ENCODE measurements at regions not wholly inside any gene's neighbourhood (a gene's known extent, or its start where the extent isn't known, plus 50 kb on each side); places are given as distances from the start of the nearest gene placed in this dataset.

DNA sequence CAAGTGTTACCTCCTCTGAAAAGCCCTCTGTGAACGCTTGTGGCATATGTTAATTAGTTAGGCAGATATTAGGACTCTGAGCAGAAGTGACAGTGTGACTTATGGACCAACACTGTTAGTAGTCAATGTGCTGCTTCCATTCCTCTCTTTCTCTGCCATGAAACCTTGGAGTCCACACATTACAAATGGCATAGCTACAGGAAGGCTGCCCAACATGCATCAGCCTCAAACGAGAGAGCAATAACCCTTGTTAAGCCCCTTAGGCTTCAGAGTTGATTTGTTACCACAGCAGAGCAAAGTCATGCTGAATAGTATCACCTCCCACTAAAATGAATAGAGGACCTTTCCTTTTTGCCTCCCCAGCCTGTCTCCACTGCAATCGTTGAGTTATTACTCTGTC lies 397.7 kb upstream of the SMARCA2 start:
- TF ChIP-seq TEAD4 (IDR thresholded peaks at IDR 0.05) (no peak), FOXM1 (IDR thresholded peaks at IDR 0.05; ENCODE audit: borderline replicate concordance, low read depth) (no peak), TAF1 (IDR thresholded peaks at IDR 0.05; ENCODE audit: low read depth) (no peak), CREB1 (IDR thresholded peaks at IDR 0.05; ENCODE audit: low read depth) (no peak), RAD21 (IDR thresholded peaks at IDR 0.05; ENCODE audit: low read depth) (no peak), CEBPB (IDR thresholded peaks at IDR 0.05) (no peak), YY1 (IDR thresholded peaks at IDR 0.05; ENCODE audit: low read depth) (no peak), EP300 (IDR thresholded peaks at IDR 0.05; ENCODE audit: borderline replicate concordance) (no peak), TCF12 (IDR thresholded peaks at IDR 0.05; ENCODE audit: low read depth) (no peak)
- TF ChIP-seq, protein P1, sequence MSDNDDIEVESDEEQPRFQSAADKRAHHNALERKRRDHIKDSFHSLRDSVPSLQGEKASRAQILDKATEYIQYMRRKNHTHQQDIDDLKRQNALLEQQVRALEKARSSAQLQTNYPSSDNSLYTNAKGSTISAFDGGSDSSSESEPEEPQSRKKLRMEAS (IDR thresholded peaks at IDR 0.05): no peak
- TF ChIP-seq, protein P2, sequence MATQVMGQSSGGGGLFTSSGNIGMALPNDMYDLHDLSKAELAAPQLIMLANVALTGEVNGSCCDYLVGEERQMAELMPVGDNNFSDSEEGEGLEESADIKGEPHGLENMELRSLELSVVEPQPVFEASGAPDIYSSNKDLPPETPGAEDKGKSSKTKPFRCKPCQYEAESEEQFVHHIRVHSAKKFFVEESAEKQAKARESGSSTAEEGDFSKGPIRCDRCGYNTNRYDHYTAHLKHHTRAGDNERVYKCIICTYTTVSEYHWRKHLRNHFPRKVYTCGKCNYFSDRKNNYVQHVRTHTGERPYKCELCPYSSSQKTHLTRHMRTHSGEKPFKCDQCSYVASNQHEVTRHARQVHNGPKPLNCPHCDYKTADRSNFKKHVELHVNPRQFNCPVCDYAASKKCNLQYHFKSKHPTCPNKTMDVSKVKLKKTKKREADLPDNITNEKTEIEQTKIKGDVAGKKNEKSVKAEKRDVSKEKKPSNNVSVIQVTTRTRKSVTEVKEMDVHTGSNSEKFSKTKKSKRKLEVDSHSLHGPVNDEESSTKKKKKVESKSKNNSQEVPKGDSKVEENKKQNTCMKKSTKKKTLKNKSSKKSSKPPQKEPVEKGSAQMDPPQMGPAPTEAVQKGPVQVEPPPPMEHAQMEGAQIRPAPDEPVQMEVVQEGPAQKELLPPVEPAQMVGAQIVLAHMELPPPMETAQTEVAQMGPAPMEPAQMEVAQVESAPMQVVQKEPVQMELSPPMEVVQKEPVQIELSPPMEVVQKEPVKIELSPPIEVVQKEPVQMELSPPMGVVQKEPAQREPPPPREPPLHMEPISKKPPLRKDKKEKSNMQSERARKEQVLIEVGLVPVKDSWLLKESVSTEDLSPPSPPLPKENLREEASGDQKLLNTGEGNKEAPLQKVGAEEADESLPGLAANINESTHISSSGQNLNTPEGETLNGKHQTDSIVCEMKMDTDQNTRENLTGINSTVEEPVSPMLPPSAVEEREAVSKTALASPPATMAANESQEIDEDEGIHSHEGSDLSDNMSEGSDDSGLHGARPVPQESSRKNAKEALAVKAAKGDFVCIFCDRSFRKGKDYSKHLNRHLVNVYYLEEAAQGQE (IDR thresholded peaks at IDR 0.05; ENCODE audit: low read depth): no peak
- TF ChIP-seq, protein P3, sequence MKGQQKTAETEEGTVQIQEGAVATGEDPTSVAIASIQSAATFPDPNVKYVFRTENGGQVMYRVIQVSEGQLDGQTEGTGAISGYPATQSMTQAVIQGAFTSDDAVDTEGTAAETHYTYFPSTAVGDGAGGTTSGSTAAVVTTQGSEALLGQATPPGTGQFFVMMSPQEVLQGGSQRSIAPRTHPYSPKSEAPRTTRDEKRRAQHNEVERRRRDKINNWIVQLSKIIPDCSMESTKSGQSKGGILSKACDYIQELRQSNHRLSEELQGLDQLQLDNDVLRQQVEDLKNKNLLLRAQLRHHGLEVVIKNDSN (IDR thresholded peaks at IDR 0.05): no peak
